ENCODE measurements at regions not wholly inside any gene's neighbourhood (a gene's known extent, or its start where the extent isn't known, plus 50 kb on each side); places are given as distances from the start of the nearest gene placed in this dataset.

- Mint-ChIP-seq H3K36me3 (ENCODE audit: unreplicated experiment) (no peaks in the 10 kb centered on the region), H3K27me3 (ENCODE audit: unreplicated experiment) (peaks cover 2% of the 10 kb centered on the region), H3K4me1 (ENCODE audit: unreplicated experiment) (no peaks in the 10 kb centered on the region), H3K4me3 (ENCODE audit: unreplicated experiment) (no peak overlapping the region), H3K9me3 (ENCODE audit: unreplicated experiment) (peaks cover 2% of the 10 kb centered on the region), H3K27ac (ENCODE audit: unreplicated experiment) (no peak overlapping the region)
- TF ChIP-seq, protein P1, sequence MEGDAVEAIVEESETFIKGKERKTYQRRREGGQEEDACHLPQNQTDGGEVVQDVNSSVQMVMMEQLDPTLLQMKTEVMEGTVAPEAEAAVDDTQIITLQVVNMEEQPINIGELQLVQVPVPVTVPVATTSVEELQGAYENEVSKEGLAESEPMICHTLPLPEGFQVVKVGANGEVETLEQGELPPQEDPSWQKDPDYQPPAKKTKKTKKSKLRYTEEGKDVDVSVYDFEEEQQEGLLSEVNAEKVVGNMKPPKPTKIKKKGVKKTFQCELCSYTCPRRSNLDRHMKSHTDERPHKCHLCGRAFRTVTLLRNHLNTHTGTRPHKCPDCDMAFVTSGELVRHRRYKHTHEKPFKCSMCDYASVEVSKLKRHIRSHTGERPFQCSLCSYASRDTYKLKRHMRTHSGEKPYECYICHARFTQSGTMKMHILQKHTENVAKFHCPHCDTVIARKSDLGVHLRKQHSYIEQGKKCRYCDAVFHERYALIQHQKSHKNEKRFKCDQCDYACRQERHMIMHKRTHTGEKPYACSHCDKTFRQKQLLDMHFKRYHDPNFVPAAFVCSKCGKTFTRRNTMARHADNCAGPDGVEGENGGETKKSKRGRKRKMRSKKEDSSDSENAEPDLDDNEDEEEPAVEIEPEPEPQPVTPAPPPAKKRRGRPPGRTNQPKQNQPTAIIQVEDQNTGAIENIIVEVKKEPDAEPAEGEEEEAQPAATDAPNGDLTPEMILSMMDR (IDR thresholded peaks at IDR 0.05) = no peak
- DNase-seq (ENCODE audit: extremely low spot score, unreplicated experiment) = no peak
Measured at GRCh38 chr11:44446996-44447771, 118.3 kb upstream of the CD82 start.

- Mint-ChIP-seq H3K4me3 (ENCODE audit: unreplicated experiment) (no peak overlapping the region), H3K4me1 (ENCODE audit: unreplicated experiment) (no peaks in the 10 kb centered on the region), H3K36me3 (ENCODE audit: unreplicated experiment) (no peaks in the 10 kb centered on the region), H3K9me3 (ENCODE audit: unreplicated experiment) (no peaks in the 10 kb centered on the region), H3K27me3 (ENCODE audit: unreplicated experiment) (peaks cover 2% of the 10 kb centered on the region), H3K27ac (ENCODE audit: unreplicated experiment) (no peak overlapping the region)
- no peak for DNase-seq (ENCODE audit: extremely low spot score, unreplicated experiment)
- TF ChIP-seq, protein P1 (IDR thresholded peaks at IDR 0.05) = no peak
Measured at GRCh38 chr11:44450295-44450932, 115.0 kb upstream of the CD82 start.

GRCh38 chr11:44451706-44452105, 113.8 kb upstream of the CD82 start:
- no peak overlapping the region for H3K4me3 Mint-ChIP-seq (ENCODE audit: unreplicated experiment)
- no peaks in the 10 kb centered on the region for H3K9me3 Mint-ChIP-seq (ENCODE audit: unreplicated experiment)
- H3K4me1 Mint-ChIP-seq (ENCODE audit: unreplicated experiment) = no peaks in the 10 kb centered on the region
- peaks cover 2% of the 10 kb centered on the region for H3K27me3 Mint-ChIP-seq (ENCODE audit: unreplicated experiment)
- DNase-seq (ENCODE audit: extremely low spot score, unreplicated experiment) = no peak
- TF ChIP-seq, protein P1 (IDR thresholded peaks at IDR 0.05) = no peak
- H3K27ac Mint-ChIP-seq (ENCODE audit: unreplicated experiment) = no peak overlapping the region
- H3K36me3 Mint-ChIP-seq (ENCODE audit: unreplicated experiment) = no peaks in the 10 kb centered on the region

- H3K27me3 Mint-ChIP-seq (ENCODE audit: unreplicated experiment) = peaks cover under 1% of the 10 kb centered on the region
- H3K9me3 Mint-ChIP-seq (ENCODE audit: unreplicated experiment) = no peaks in the 10 kb centered on the region
- H3K4me1 Mint-ChIP-seq (ENCODE audit: unreplicated experiment) = no peaks in the 10 kb centered on the region
- H3K36me3 Mint-ChIP-seq (ENCODE audit: unreplicated experiment) = no peaks in the 10 kb centered on the region
- no peak for DNase-seq (ENCODE audit: extremely low spot score, unreplicated experiment)
- H3K4me3 Mint-ChIP-seq (ENCODE audit: unreplicated experiment) = no peak overlapping the region
- no peak overlapping the region for H3K27ac Mint-ChIP-seq (ENCODE audit: unreplicated experiment)
- TF ChIP-seq, protein P1 (IDR thresholded peaks at IDR 0.05) = no peak
Measured at GRCh38 chr11:44452827-44453572, 112.5 kb upstream of the CD82 start.

GRCh38 chr11:44453871-44454270, 111.6 kb upstream of the CD82 start:
- H3K27me3 Mint-ChIP-seq (ENCODE audit: unreplicated experiment) = no peaks in the 10 kb centered on the region
- TF ChIP-seq, protein P1 (IDR thresholded peaks at IDR 0.05) = no peak
- H3K27ac Mint-ChIP-seq (ENCODE audit: unreplicated experiment) = no peak overlapping the region

More at GRCh38 chr11:44453871-44454270, 111.6 kb upstream of the CD82 start:
- DNase-seq (ENCODE audit: extremely low spot score, unreplicated experiment) = no peak
- no peaks in the 10 kb centered on the region for H3K4me1 Mint-ChIP-seq (ENCODE audit: unreplicated experiment)
- no peak overlapping the region for H3K4me3 Mint-ChIP-seq (ENCODE audit: unreplicated experiment)
- H3K36me3 Mint-ChIP-seq (ENCODE audit: unreplicated experiment) = no peaks in the 10 kb centered on the region
- H3K9me3 Mint-ChIP-seq (ENCODE audit: unreplicated experiment) = no peaks in the 10 kb centered on the region
